DMS 273 treated with DMSO at 0.1 percent for 48 hours (cell line): ENCODE measurements at regions not wholly inside any gene's neighbourhood (a gene's known extent, or its start where the extent isn't known, plus 50 kb on each side); places are given as distances from the start of the nearest gene placed in this dataset.

Experiments
- DNase-seq: peaks from one replicate; lab custom pipeline; 2025; lab: John Stamatoyannopoulos, UW

- DNase-seq, result no peak
Measured at GRCh38 chr14:41993687-41994086, 387.0 kb downstream of the LRFN5 start.

- DNase-seq, result no peak
Measured at GRCh38 chr14:41986700-41987099, 380.0 kb downstream of the LRFN5 start.

GRCh38 chr14:41986083-41986645 lies 379.5 kb downstream of the LRFN5 start:
- no peak for DNase-seq

- DNase-seq, result no peak
Measured at GRCh38 chr14:41973178-41973577, 366.5 kb downstream of the LRFN5 start.

GRCh38 chr14:41972531-41972930 lies 365.9 kb downstream of the LRFN5 start:
- no peak for DNase-seq

GRCh38 chr14:41960281-41960680 lies 353.6 kb downstream of the LRFN5 start:
- DNase-seq, result no peak

- DNase-seq, result no peak
Measured at GRCh38 chr14:41957459-41957858, 350.8 kb downstream of the LRFN5 start.
